ENCODE measurements at regions not wholly inside any gene's neighbourhood (a gene's known extent, or its start where the extent isn't known, plus 50 kb on each side); places are given as distances from the start of the nearest gene placed in this dataset.

DNA sequence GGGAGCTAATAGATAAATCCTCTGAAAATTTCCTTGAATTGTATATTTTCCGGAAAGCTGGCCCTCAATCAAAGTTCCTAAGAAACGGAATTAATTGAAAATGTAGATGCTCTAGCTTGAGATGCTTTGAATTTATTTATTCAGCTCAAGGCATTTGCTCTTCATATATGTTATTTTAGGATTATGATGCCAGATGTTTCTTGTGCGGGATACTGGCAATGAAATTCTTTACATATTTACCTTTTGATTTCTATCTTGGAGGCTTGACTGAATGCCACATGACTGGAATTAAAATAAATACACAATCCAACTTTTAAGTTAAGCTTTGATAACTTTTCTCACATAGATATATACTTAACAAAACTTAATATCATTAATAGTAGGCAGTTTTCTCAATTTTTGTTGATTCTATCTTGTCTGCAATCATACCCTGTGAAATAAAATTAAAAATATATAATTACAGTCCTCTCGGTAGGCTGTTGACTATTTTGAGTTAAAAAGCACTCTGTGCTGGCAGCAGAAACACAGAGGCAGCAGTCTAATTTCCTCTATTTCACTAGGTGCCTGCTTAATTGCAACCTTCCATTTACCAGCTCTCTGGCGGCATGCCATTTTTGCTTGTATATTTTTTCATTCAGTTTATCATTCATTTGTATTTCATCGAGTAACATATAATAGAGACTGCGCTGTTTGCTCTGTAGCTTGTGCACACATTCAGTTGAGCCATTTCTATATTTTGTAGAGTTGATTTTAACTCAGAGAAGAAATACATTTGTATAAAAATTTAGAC, 991.5 kb downstream of the ADGRL3 start:
- no peaks in the 10 kb centered on the region for H3K9me3 ChIP-seq
- H3K4me1 ChIP-seq, result no peaks in the 10 kb centered on the region
- DNase-seq (no peak), ATAC-seq (ENCODE audit: low FRiP score in 2 of 2) (no peak)
- H3K27ac ChIP-seq, result no peak overlapping the region
- WGBS, 2 donors, result 58 to 68% methylated on average over 7 of the region's 7 CpGs
- H3K4me3 ChIP-seq, result no peak overlapping the region
- no peaks in the 10 kb centered on the region for H3K36me3 ChIP-seq
- no peaks in the 10 kb centered on the region for H3K27me3 ChIP-seq
- TF ChIP-seq, protein P1, sequence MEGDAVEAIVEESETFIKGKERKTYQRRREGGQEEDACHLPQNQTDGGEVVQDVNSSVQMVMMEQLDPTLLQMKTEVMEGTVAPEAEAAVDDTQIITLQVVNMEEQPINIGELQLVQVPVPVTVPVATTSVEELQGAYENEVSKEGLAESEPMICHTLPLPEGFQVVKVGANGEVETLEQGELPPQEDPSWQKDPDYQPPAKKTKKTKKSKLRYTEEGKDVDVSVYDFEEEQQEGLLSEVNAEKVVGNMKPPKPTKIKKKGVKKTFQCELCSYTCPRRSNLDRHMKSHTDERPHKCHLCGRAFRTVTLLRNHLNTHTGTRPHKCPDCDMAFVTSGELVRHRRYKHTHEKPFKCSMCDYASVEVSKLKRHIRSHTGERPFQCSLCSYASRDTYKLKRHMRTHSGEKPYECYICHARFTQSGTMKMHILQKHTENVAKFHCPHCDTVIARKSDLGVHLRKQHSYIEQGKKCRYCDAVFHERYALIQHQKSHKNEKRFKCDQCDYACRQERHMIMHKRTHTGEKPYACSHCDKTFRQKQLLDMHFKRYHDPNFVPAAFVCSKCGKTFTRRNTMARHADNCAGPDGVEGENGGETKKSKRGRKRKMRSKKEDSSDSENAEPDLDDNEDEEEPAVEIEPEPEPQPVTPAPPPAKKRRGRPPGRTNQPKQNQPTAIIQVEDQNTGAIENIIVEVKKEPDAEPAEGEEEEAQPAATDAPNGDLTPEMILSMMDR (IDR thresholded peaks at IDR 0.05), result no peak
- no peak for TF ChIP-seq POLR2A (IDR thresholded peaks at IDR 0.05)
- no peak for TF ChIP-seq POLR2AphosphoS5 (IDR thresholded peaks at IDR 0.05)
- no peak for TF ChIP-seq EP300 (IDR thresholded peaks at IDR 0.05)

DNA sequence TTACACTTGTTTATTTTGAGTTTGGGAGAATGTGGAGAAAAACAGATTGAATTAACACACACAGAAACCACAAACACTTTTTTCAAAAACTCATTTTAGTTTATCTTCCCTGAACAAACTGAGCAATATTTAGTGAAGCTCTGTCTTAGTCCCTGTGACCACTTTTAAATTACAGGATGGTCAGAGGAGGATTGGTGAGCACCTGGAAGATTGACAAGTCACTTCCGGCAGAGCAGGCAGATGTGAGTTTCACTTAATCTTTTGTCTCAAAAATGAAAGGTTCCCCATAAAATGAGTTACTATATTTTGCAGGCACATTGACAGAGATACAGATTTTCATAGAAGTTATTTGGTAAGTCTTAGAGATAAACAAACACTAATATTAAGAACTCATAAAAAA, 970.1 kb downstream of the ADGRL3 start:
- Histone ChIP-seq H3K4me3 (no peak overlapping the region), H3K27ac (no peak overlapping the region), H3K36me3 (no peaks in the 10 kb centered on the region), H3K4me1 (no peaks in the 10 kb centered on the region), H3K9me3 (no peaks in the 10 kb centered on the region), H3K27me3 (no peaks in the 10 kb centered on the region)
- ATAC-seq (ENCODE audit: low FRiP score in 2 of 2) (no peak), DNase-seq (no peak)
- TF ChIP-seq POLR2AphosphoS5 (IDR thresholded peaks at IDR 0.05) (no peak), EP300 (IDR thresholded peaks at IDR 0.05) (no peak), POLR2A (IDR thresholded peaks at IDR 0.05) (no peak)
- TF ChIP-seq, protein P1 (IDR thresholded peaks at IDR 0.05), result no peak
- WGBS, 2 donors, result 62 to 83% methylated on average over 1 of the region's 1 CpG

DNA sequence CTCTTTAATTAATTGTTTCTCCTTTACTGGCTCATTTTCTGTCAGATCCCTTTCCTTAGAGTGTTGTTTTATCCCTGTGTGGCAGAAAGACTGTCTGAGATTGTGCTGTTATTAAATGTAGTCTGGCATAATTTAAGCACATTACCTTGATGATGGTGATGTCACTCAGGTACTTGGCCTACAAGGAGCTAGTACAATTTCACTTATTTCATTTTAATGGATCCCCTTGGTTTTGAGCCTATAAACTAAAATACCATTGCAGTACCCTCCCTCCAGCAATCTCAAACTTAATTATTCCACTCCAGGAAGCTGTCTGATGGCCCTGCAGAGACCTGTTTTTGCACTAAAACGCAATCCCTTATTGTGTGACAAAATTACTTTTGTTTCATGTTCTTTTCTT, 968.6 kb downstream of the ADGRL3 start:
- DNase-seq, result no peak
- no peak for ATAC-seq (ENCODE audit: low FRiP score in 2 of 2)
- H3K36me3 ChIP-seq, result no peaks in the 10 kb centered on the region
- H3K27ac ChIP-seq, result no peak overlapping the region
- 86 to 96% methylated on average over 1 of the region's 1 CpG for WGBS, 2 donors
- no peak overlapping the region for H3K4me3 ChIP-seq
- no peak for TF ChIP-seq EP300 (IDR thresholded peaks at IDR 0.05)
- no peak for TF ChIP-seq POLR2AphosphoS5 (IDR thresholded peaks at IDR 0.05)
- TF ChIP-seq, protein P1 (IDR thresholded peaks at IDR 0.05), result no peak
- no peak for TF ChIP-seq POLR2A (IDR thresholded peaks at IDR 0.05)
- H3K9me3 ChIP-seq, result no peaks in the 10 kb centered on the region
- H3K4me1 ChIP-seq, result no peaks in the 10 kb centered on the region
- H3K27me3 ChIP-seq, result no peaks in the 10 kb centered on the region

DNA sequence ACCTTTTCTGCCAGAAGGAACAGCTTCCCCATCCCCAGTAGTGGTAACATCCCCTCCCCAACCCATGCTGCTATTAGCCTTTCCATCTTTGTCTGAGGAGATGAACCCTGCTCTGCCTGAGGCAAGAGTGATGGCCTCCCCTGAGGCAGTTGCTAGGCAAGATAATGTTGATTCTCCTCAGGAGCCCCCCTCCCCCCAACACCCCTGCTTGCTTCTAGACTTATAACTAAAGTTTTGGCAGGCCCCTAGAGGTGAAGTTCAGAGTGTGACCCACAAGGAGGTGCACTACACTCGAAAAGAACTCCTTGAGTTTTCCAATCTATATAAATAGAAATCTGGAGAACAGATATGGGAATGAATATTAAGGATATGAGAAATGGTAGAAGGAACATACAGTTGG, 962.5 kb downstream of the ADGRL3 start:
- no peaks in the 10 kb centered on the region for H3K36me3 ChIP-seq
- no peaks in the 10 kb centered on the region for H3K27me3 ChIP-seq
- no peak for ATAC-seq (ENCODE audit: low FRiP score in 2 of 2)
- H3K9me3 ChIP-seq, result no peaks in the 10 kb centered on the region
- no peaks in the 10 kb centered on the region for H3K4me1 ChIP-seq
- DNase-seq, result no peak
- 71 to 78% methylated on average over 1 of the region's 1 CpG for WGBS, 2 donors
- no peak overlapping the region for H3K27ac ChIP-seq
- H3K4me3 ChIP-seq, result no peak overlapping the region
- TF ChIP-seq POLR2A (IDR thresholded peaks at IDR 0.05) (no peak), EP300 (IDR thresholded peaks at IDR 0.05) (no peak), POLR2AphosphoS5 (IDR thresholded peaks at IDR 0.05) (no peak)
- TF ChIP-seq, protein P1 (IDR thresholded peaks at IDR 0.05), result no peak

DNA sequence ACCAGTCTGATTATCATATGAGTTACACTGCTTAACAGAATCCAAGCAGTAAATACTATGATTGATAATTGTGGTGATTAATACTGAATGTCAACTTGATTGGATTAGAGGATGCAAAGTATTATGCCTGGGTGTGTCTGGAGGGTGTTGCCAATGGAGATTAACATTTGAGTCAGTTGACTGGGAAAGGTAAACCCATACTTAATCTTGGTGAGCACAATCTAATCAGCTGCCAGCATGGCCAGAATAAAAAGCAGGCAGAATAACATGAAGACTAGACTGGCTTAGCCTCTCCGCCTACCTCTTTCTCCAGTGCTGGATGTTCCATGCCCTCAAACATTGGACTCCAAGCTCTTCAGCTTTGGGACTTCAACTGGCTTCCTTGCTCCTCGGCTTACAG, 961.3 kb downstream of the ADGRL3 start:
- TF ChIP-seq, protein P1 (IDR thresholded peaks at IDR 0.05), result no peak
- TF ChIP-seq EP300 (IDR thresholded peaks at IDR 0.05) (no peak), POLR2A (IDR thresholded peaks at IDR 0.05) (no peak)
- H3K27me3 ChIP-seq, result no peaks in the 10 kb centered on the region
- no peaks in the 10 kb centered on the region for H3K36me3 ChIP-seq
- no peaks in the 10 kb centered on the region for H3K4me1 ChIP-seq
- DNase-seq, result no peak
- 88 to 98% methylated on average over 2 of the region's 2 CpGs for WGBS, 2 donors
- H3K27ac ChIP-seq, result no peak overlapping the region
- no peak overlapping the region for H3K4me3 ChIP-seq
- H3K9me3 ChIP-seq, result no peaks in the 10 kb centered on the region
- ATAC-seq (ENCODE audit: low FRiP score in 2 of 2), result no peak
